ENCODE measurements at regions not wholly inside any gene's neighbourhood (a gene's known extent, or its start where the extent isn't known, plus 50 kb on each side); places are given as distances from the start of the nearest gene placed in this dataset.

- no peak for TF ChIP-seq CTCF (IDR thresholded peaks at IDR 0.05)
- no peak for TF ChIP-seq EZH2 (IDR thresholded peaks at IDR 0.05)
- TF ChIP-seq EZH2phosphoT487 (IDR thresholded peaks at IDR 0.05), result no peak
Measured at GRCh38 chr12:112598626-112599025, 179.9 kb downstream of the PTPN11 start.

Data from neural progenitor cell (in vitro differentiated cells).